ENCODE measurements at regions not wholly inside any gene's neighbourhood (a gene's known extent, or its start where the extent isn't known, plus 50 kb on each side); places are given as distances from the start of the nearest gene placed in this dataset.

DNA sequence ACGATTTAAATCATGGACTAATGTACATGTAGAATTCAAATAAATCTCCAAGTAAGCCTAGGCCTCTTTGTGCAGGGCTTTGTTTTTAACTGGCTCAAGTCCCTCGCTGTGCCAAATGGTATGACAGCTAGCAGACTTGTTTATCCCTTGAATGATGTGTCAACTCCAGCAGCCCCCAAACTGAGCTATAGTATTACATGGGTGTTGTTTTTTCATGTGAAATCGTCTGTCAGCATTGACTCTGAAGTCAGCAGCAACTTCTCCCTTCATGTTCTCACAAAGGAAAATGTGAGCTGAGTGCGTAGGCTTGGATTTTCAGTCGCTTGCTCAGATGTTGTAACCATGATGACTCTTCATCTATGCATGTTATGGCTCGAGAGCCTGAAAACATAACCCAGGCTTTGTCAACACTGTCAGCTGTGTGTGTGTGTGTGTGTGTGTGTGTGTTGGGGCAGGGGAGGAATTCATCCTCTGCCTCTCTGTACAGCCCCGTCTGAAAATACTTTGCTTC is 73.3 kb downstream of the PTHLH start (continued):
- TF ChIP-seq JUN (CRISPR knock-in tag; IDR thresholded peaks at IDR 0.05), result peak; percentile 29; the same call in 1 of the 2 replicates
- no peak; the same call in 1 of the 2 replicates for TF ChIP-seq ZNF558 (CRISPR knock-in tag; IDR thresholded peaks at IDR 0.05; ENCODE audit: borderline replicate concordance)
- TF ChIP-seq GZF1 (CRISPR knock-in tag; IDR thresholded peaks at IDR 0.05), result no peak
- TF ChIP-seq IKZF1 (IDR thresholded peaks at IDR 0.05), result no peak
- no peak for TF ChIP-seq ZNF883 (CRISPR knock-in tag; IDR thresholded peaks at IDR 0.05; ENCODE audit: not compliant biosample characterization)
- TF ChIP-seq, protein P1, sequence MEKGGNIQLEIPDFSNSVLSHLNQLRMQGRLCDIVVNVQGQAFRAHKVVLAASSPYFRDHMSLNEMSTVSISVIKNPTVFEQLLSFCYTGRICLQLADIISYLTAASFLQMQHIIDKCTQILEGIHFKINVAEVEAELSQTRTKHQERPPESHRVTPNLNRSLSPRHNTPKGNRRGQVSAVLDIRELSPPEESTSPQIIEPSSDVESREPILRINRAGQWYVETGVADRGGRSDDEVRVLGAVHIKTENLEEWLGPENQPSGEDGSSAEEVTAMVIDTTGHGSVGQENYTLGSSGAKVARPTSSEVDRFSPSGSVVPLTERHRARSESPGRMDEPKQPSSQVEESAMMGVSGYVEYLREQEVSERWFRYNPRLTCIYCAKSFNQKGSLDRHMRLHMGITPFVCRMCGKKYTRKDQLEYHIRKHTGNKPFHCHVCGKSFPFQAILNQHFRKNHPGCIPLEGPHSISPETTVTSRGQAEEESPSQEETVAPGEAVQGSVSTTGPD (CRISPR knock-in tag; IDR thresholded peaks at IDR 0.05), result no peak
- no peak for TF ChIP-seq SP1 (IDR thresholded peaks at IDR 0.05)
- no peak for TF ChIP-seq SP1 (CRISPR knock-in tag; IDR thresholded peaks at IDR 0.05)
- no peak; the same call in 1 of the 2 replicates for TF ChIP-seq ZNF792 (CRISPR knock-in tag; IDR thresholded peaks at IDR 0.05)
- TF ChIP-seq ZNF562 (CRISPR knock-in tag; IDR thresholded peaks at IDR 0.05; ENCODE audit: borderline replicate concordance), result no peak
- peak; percentile 80 for TF ChIP-seq FOXA1 (IDR thresholded peaks at IDR 0.05)
- peak; percentile 75 for TF ChIP-seq FOXA1 (CRISPR knock-in tag; IDR thresholded peaks at IDR 0.05)
- TF ChIP-seq SIX1 (CRISPR knock-in tag; IDR thresholded peaks at IDR 0.05; ENCODE audit: borderline replicate concordance), result no peak
- no peak for TF ChIP-seq KDM5A (IDR thresholded peaks at IDR 0.05; ENCODE audit: borderline replicate concordance, low read length)
- TF ChIP-seq, protein P2, sequence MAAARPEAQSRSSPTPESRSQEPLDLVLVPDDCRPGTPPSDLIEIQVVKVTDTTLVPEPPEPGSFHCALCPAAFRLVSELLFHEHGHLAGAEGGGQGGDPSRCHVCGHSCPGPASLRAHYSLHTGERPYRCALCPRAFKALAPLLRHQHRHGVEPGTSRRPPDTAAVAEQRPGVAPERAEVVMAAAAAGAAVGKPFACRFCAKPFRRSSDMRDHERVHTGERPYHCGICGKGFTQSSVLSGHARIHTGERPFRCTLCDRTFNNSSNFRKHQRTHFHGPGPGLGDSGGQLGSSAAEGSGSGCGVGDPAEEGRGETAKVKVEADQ (CRISPR knock-in tag; IDR thresholded peaks at IDR 0.05; ENCODE audit: borderline replicate concordance), result no peak
- TF ChIP-seq FOXK1 (CRISPR knock-in tag; IDR thresholded peaks at IDR 0.05; ENCODE audit: borderline replicate concordance, low read depth), result peak; percentile 86; the same call in 1 of the 2 replicates
- TF ChIP-seq, protein P3, sequence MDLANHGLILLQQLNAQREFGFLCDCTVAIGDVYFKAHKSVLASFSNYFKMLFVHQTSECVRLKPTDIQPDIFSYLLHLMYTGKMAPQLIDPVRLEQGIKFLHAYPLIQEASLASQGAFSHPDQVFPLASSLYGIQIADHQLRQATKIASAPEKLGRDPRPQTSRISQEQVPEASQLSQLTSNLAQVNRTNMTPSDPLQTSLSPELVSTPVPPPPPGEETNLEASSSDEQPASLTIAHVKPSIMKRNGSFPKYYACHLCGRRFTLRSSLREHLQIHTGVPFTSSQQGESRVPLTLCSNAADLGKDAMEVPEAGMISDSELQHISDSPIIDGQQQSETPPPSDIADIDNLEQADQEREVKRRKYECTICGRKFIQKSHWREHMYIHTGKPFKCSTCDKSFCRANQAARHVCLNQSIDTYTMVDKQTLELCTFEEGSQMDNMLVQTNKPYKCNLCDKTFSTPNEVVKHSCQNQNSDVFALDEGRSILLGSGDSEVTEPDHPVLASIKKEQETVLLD (CRISPR knock-in tag; IDR thresholded peaks at IDR 0.05; ENCODE audit: low read depth), result no peak
- TF ChIP-seq TSC22D2 (CRISPR knock-in tag; IDR thresholded peaks at IDR 0.05; ENCODE audit: borderline replicate concordance), result no peak
- TF ChIP-seq, protein P4, sequence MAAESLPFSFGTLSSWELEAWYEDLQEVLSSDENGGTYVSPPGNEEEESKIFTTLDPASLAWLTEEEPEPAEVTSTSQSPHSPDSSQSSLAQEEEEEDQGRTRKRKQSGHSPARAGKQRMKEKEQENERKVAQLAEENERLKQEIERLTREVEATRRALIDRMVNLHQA (CRISPR knock-in tag; IDR thresholded peaks at IDR 0.05), result no peak
- TF ChIP-seq ZNF33B (CRISPR knock-in tag; IDR thresholded peaks at IDR 0.05), result no peak
- TF ChIP-seq ESRRA (CRISPR knock-in tag; IDR thresholded peaks at IDR 0.05; ENCODE audit: low read depth), result no peak
- TF ChIP-seq ZBTB21 (CRISPR knock-in tag; IDR thresholded peaks at IDR 0.05), result no peak
- TF ChIP-seq, protein P5, sequence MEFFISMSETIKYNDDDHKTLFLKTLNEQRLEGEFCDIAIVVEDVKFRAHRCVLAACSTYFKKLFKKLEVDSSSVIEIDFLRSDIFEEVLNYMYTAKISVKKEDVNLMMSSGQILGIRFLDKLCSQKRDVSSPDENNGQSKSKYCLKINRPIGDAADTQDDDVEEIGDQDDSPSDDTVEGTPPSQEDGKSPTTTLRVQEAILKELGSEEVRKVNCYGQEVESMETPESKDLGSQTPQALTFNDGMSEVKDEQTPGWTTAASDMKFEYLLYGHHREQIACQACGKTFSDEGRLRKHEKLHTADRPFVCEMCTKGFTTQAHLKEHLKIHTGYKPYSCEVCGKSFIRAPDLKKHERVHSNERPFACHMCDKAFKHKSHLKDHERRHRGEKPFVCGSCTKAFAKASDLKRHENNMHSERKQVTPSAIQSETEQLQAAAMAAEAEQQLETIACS (CRISPR knock-in tag; IDR thresholded peaks at IDR 0.05), result no peak
- no peak for TF ChIP-seq NFE2 (CRISPR knock-in tag; IDR thresholded peaks at IDR 0.05)
- no peak for TF ChIP-seq ZNF605 (CRISPR knock-in tag; IDR thresholded peaks at IDR 0.05)
- TF ChIP-seq SRSF1 (optimal IDR thresholded peaks at IDR 0.05; ENCODE audit: low read depth, low read length), result no peak
- TF ChIP-seq, protein P6, sequence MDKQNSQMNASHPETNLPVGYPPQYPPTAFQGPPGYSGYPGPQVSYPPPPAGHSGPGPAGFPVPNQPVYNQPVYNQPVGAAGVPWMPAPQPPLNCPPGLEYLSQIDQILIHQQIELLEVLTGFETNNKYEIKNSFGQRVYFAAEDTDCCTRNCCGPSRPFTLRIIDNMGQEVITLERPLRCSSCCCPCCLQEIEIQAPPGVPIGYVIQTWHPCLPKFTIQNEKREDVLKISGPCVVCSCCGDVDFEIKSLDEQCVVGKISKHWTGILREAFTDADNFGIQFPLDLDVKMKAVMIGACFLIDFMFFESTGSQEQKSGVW (CRISPR knock-in tag; IDR thresholded peaks at IDR 0.05; ENCODE audit: borderline replicate concordance), result no peak
- no peak for TF ChIP-seq ZFP1 (CRISPR knock-in tag; IDR thresholded peaks at IDR 0.05)

Measured in HepG2 (cell line).